H1 (cell line): ENCODE measurements at regions not wholly inside any gene's neighbourhood (a gene's known extent, or its start where the extent isn't known, plus 50 kb on each side); places are given as distances from the start of the nearest gene placed in this dataset.

Source experiments
- CTCF ChIA-PET: fragments of 300-600 bp; sonication (Branson Sonifier 250); formaldehyde crosslinking; loops from one replicate; lab custom pipeline; 2021; ENCODE audit not compliant: partially characterized antibody; lab: Charles Lee
- POLR2A ChIA-PET: fragments of 300-600 bp; sonication (Branson Sonifier 250); formaldehyde crosslinking; loops from one replicate; lab custom pipeline; 2021; ENCODE audit warnings: inconsistent platforms; ENCODE audit not compliant: partially characterized antibody; lab: Charles Lee
- DNase-seq, 2 experiments: peaks; one replicate each; pipeline versions ENCODE4 v3.0.0 to v3.0.0-alpha.2; 2010 to 2022; ENCODE audit warnings: low spot score in 2 of 2, low read depth in 1 of 2, mixed read lengths in 1 of 2
- FAIRE-seq: peaks from 2 replicates; lab custom pipeline; 2011; peaks lifted over from hg19 to GRCh38; lab: Jason Lieb, UNC
- H2AFZ ChIP-seq: 2 replicates; pipeline ENCODE4 v1.8.1; 2012; ENCODE audit warnings: low read length, inconsistent platforms
- H2AK5ac ChIP-seq: 2 replicates; pipeline ENCODE4 v1.6.1; 2013; ENCODE audit warnings: low read depth, low read length
- H2BK120ac ChIP-seq: replicated peaks from 2 replicates; pipeline ENCODE3; 2013; ENCODE audit warnings: low read depth, low read length, inconsistent platforms
- H2BK12ac ChIP-seq: 2 replicates; pipeline ENCODE4 v1.6.1; 2013; ENCODE audit warnings: low read depth, low read length
- H2BK15ac ChIP-seq: 2 replicates; pipeline ENCODE4 v1.6.1; 2013; ENCODE audit warnings: low read length
- H2BK20ac ChIP-seq: 2 replicates; pipeline ENCODE4 v1.6.1; 2013; ENCODE audit warnings: low read length
- H2BK5ac ChIP-seq: 2 replicates; pipeline ENCODE4 v1.6.1; 2013; ENCODE audit warnings: low read depth, low read length
- H3K14ac ChIP-seq: 2 replicates; pipeline ENCODE4 v1.6.1; 2013; ENCODE audit warnings: inconsistent platforms; ENCODE audit not compliant: insufficient read length
- H3K18ac ChIP-seq: 2 replicates; pipeline ENCODE4 v1.6.1; 2013; ENCODE audit warnings: low read length; ENCODE audit errors: extremely low read depth
- H3K23ac ChIP-seq: 2 replicates; pipeline ENCODE4 v1.6.1; 2013; ENCODE audit warnings: inconsistent platforms; ENCODE audit not compliant: insufficient read length
- H3K23me2 ChIP-seq: 2 replicates; pipeline ENCODE4 v1.6.1; 2013; ENCODE audit warnings: low read depth, low read length
- H3K27ac ChIP-seq: 2 replicates; pipeline ENCODE4 v1.6.1; 2011; ENCODE audit warnings: low read depth, low read length, inconsistent platforms
- H3K27me3 ChIP-seq, 4 experiments: replicated peaks in 1 of 4; 1 replicate in 1 of 4; 2 replicates in 3 of 4; pipeline versions ENCODE4 v1.6.1 to v1.8.1; 2011 to 2013; ENCODE audit warnings: low read length in 3 of 4, mild to moderate bottlenecking in 3 of 4, inconsistent platforms in 2 of 4, mixed read lengths in 2 of 4, moderate library complexity in 1 of 4; ENCODE audit not compliant: control insufficient read depth in 3 of 4, insufficient read depth in 3 of 4; ENCODE audit errors: extremely low read depth in 1 of 4
- H3K36me3 ChIP-seq, 4 experiments: 2 replicates each; pipeline versions ENCODE4 v1.6.1 to v1.8.1; 2011 to 2013; ENCODE audit warnings: mild to moderate bottlenecking in 4 of 4, low read length in 3 of 4, moderate library complexity in 2 of 4, control low read depth in 1 of 4, inconsistent platforms in 1 of 4; ENCODE audit not compliant: insufficient read depth in 4 of 4, control insufficient read depth in 2 of 4
- H3K4ac ChIP-seq: replicated peaks from 2 replicates; pipeline ENCODE3; 2013; ENCODE audit warnings: low read length, low read depth, mixed read lengths, inconsistent platforms; ENCODE audit not compliant: insufficient read length
- H3K4me1 ChIP-seq, 4 experiments: replicated peaks in 1 of 4; 1 replicate in 1 of 4; 2 replicates in 3 of 4; pipeline versions ENCODE4 v1.6.1 to v1.8.1; 2011 to 2013; ENCODE audit warnings: low read length in 3 of 4, inconsistent platforms in 2 of 4, mixed read lengths in 1 of 4; ENCODE audit not compliant: insufficient read depth in 4 of 4, control insufficient read depth in 3 of 4
- H3K4me2 ChIP-seq, 2 experiments: 2 replicates each; pipeline versions ENCODE4 v1.6.1 to v1.8.1; 2011 to 2013; ENCODE audit warnings: low read depth in 2 of 2, low read length in 2 of 2, control low read depth in 1 of 2, inconsistent platforms in 1 of 2, mild to moderate bottlenecking in 1 of 2; ENCODE audit not compliant: insufficient read depth in 1 of 2
- H3K4me3 ChIP-seq, 4 experiments: fragments of 200-600, 300-600 bp in 1 of 4; sonication (generic), shearing (Covaris generic), sonication (Bioruptor Twin) in 1 of 4; 2 replicates each; pipeline versions ENCODE4 v1.5.1 to v1.8.1; 2011 to 2016; ENCODE audit warnings: low read length in 4 of 4, low read depth in 3 of 4, control low read depth in 2 of 4, inconsistent platforms in 2 of 4, mild to moderate bottlenecking in 2 of 4, mixed read lengths in 1 of 4, moderate library complexity in 1 of 4; ENCODE audit not compliant: insufficient read depth in 2 of 4; ENCODE audit errors: extremely low read depth in 1 of 4
- H3K56ac ChIP-seq: replicated peaks from 2 replicates; pipeline ENCODE3; 2013; ENCODE audit warnings: low read depth, mild to moderate bottlenecking, mixed read lengths, low read length, inconsistent platforms; ENCODE audit not compliant: insufficient read length
- H3K79me1 ChIP-seq: 2 replicates; pipeline ENCODE4 v1.6.1; 2013; ENCODE audit warnings: low read depth, low read length, control low read depth
- H3K79me2 ChIP-seq, 2 experiments: 2 replicates each; pipeline versions ENCODE4 v1.6.1 to v1.8.1; 2012 to 2013; ENCODE audit warnings: low read length in 2 of 2, mild to moderate bottlenecking in 2 of 2, inconsistent platforms in 1 of 2; ENCODE audit not compliant: insufficient read depth in 2 of 2, control insufficient read depth in 1 of 2
- H3K9ac ChIP-seq, 4 experiments: replicated peaks in 1 of 4; 1 replicate in 1 of 4; 2 replicates in 3 of 4; pipeline versions ENCODE4 v1.6.1 to v1.8.1; 2011 to 2013; ENCODE audit warnings: low read depth in 3 of 4, low read length in 3 of 4, control low read depth in 2 of 4, mild to moderate bottlenecking in 2 of 4, moderate library complexity in 2 of 4, inconsistent platforms in 1 of 4; ENCODE audit errors: extremely low read depth in 1 of 4
- H3K9me3 ChIP-seq, 2 experiments: 2 replicates each; pipeline versions ENCODE4 v1.6.1 to v1.8.1; 2012 to 2013; ENCODE audit warnings: mild to moderate bottlenecking in 2 of 2, moderate library complexity in 2 of 2, control low read depth in 1 of 2, inconsistent platforms in 1 of 2, low read depth in 1 of 2, low read length in 1 of 2, mixed read lengths in 1 of 2; ENCODE audit not compliant: insufficient read depth in 2 of 2
- H4K20me1 ChIP-seq, 2 experiments: replicated peaks in 1 of 2; 2 replicates each; pipeline versions ENCODE3 to v1.8.1; 2011 to 2013; ENCODE audit warnings: inconsistent platforms in 2 of 2, low read length in 2 of 2, mild to moderate bottlenecking in 1 of 2; ENCODE audit not compliant: insufficient read depth in 2 of 2, control insufficient read depth in 1 of 2
- H4K5ac ChIP-seq: 2 replicates; pipeline ENCODE4 v1.6.1; 2013; ENCODE audit warnings: low read length, low read depth, mixed read lengths, inconsistent platforms; ENCODE audit not compliant: insufficient read length
- H4K8ac ChIP-seq: 2 replicates; pipeline ENCODE4 v1.8.0; 2013; ENCODE audit warnings: mild to moderate bottlenecking, moderate library complexity, low read length, inconsistent platforms; ENCODE audit not compliant: insufficient read depth; ENCODE audit errors: extremely low read depth
- H4K91ac ChIP-seq: replicated peaks from 2 replicates; pipeline ENCODE3; 2013; ENCODE audit warnings: low read length, mixed read lengths, inconsistent platforms; ENCODE audit not compliant: insufficient read length
- CBX5 ChIP-seq: fragments of 300-800, 300-1000 bp; sonication (generic); IDR thresholded peaks from 2 replicates; pipeline ENCODE4 v1.7.1; 2016; ENCODE audit warnings: antibody characterized with exemption, low read length, low read depth
- RAD21 ChIP-seq, 2 experiments: IDR thresholded peaks in 1 of 2; conservative IDR thresholded peaks in 1 of 2; 2 replicates each; pipeline ENCODE4 v1.6.1; 2011; ENCODE audit warnings: low read depth in 2 of 2, low read length in 2 of 2, improper control_type of control experiment in 1 of 2, inconsistent platforms in 1 of 2, mild to moderate bottlenecking in 1 of 2, moderate library complexity in 1 of 2
- TAF7 ChIP-seq: optimal IDR thresholded peaks from 2 replicates; pipeline ENCODE3; 2011; ENCODE audit warnings: low read depth, mild to moderate bottlenecking, inconsistent platforms, low read length, moderate library complexity, borderline replicate concordance
- ZNF274 ChIP-seq: IDR thresholded peaks from 2 replicates; pipeline ENCODE4 v1.7.0; 2012; ENCODE audit warnings: low read length, borderline replicate concordance; ENCODE audit errors: extremely low read depth
- WGBS, 2 experiments: shearing (Covaris generic) in 1 of 2; methylation state at CpG; one replicate each; pipeline versions ENCODE4 v1.1.6 to v1.1.7; 2013 to 2015; ENCODE audit warnings: low lambda C conversion rate in 2 of 2, mixed read lengths in 2 of 2, inconsistent platforms in 1 of 2, low coverage in 1 of 2, missing lambda C conversion rate in 1 of 2; ENCODE audit not compliant: insufficient replicate concordance in 2 of 2, insufficient coverage in 1 of 2, insufficient read length in 1 of 2; ENCODE audit errors: extremely low coverage in 1 of 2, missing lambda C conversion rate in 1 of 2; 5-methylcytosine and 5-hydroxymethylcytosine counted together

DNA sequence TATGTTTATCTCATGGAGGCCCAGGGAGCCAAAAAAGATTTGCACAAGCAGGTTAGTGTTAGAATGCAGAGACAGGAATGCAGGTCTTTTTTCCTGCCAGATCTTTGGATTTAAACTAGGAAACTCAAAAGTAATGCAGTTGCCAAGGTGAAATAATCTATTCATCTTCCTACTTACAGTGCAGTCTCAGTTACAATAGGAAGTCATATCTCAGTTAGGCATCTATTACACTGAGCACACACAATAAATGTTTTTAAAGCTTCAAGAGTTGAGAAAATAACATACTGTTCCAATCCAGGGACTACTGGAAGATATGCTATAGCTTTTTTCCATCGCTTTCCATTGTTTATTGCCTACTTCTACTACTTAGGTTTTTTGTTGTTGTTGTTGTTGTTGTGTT, 279.3 kb upstream of the E2F7 start:
- no peak for DNase-seq
- H3K23me2 ChIP-seq, result no peaks in the 10 kb centered on the region
- ChIA-PET CTCF (no interaction called here), POLR2A (no interaction called here)
- no peaks in the 10 kb centered on the region for H3K79me2 ChIP-seq
- no peak overlapping the region for H3K4me3 ChIP-seq
- no peak overlapping the region for H3K4ac ChIP-seq
- no peak overlapping the region for H4K8ac ChIP-seq
- H2BK15ac ChIP-seq, result no peak overlapping the region
- H3K56ac ChIP-seq, result no peak overlapping the region
- H3K9me3 ChIP-seq, result no peaks in the 10 kb centered on the region
- WGBS, 2 experiments, result 96% methylated on average over 1 of the region's 1 CpG; no CpG with 5 or more reads in 1 of the 2 experiments
- H3K79me1 ChIP-seq, result no peaks in the 10 kb centered on the region
- H2BK20ac ChIP-seq, result no peak overlapping the region
- H3K9ac ChIP-seq, result no peak overlapping the region
- H3K23ac ChIP-seq, result no peak overlapping the region
- no peak overlapping the region for H4K91ac ChIP-seq
- FAIRE-seq, result no peak
- no peak overlapping the region for H3K27ac ChIP-seq
- H3K36me3 ChIP-seq, result no peaks in the 10 kb centered on the region
- no peak overlapping the region for H3K4me2 ChIP-seq
- H2AK5ac ChIP-seq, result no peak overlapping the region
- no peak overlapping the region for H3K14ac ChIP-seq
- no peak overlapping the region for H4K5ac ChIP-seq
- H3K18ac ChIP-seq, result no peak overlapping the region
- no peaks in the 10 kb centered on the region; a peak in 1 of 7 replicates for H3K4me1 ChIP-seq
- no peak overlapping the region for H2BK120ac ChIP-seq
- H2BK12ac ChIP-seq, result no peak overlapping the region
- TF ChIP-seq TAF7 (no peak), ZNF274 (no peak), CBX5 (no peak), RAD21 (IDR thresholded peaks at IDR 0.05 in 1 of 2, conservative IDR thresholded peaks at IDR 0.05 in 1 of 2; ENCODE audit: low read depth in 2 of 2, low read length in 2 of 2) (no peak)
- H4K20me1 ChIP-seq, result no peaks in the 10 kb centered on the region
- no peak overlapping the region for H2BK5ac ChIP-seq
- H2AFZ ChIP-seq, result no peak overlapping the region
- no peaks in the 10 kb centered on the region for H3K27me3 ChIP-seq
